ENCODE measurements at regions not wholly inside any gene's neighbourhood (a gene's known extent, or its start where the extent isn't known, plus 50 kb on each side); places are given as distances from the start of the nearest gene placed in this dataset.

DNA sequence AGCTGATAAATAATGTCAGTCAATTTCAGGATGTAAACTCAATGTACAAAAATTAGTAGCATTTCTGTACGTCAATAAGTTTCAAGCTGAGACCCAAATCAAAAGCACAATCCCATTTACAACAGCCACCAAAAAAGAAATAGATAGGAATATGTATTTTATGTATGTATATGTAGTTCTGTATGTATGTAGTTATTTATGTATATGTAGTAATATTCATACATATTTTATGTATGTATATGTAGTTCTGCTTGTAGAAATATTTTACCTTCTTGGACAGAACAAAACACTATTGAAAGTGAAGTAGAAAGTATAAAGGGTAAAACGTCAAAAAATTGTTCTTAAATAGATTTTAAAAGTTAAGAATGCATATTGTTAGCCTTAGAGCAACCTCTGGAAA is 591.0 kb upstream of the SETBP1 start:
- TF ChIP-seq POLR2A (IDR thresholded peaks at IDR 0.05; ENCODE audit: low read depth) (no peak), EP300 (IDR thresholded peaks at IDR 0.05) (no peak), POLR2AphosphoS5 (IDR thresholded peaks at IDR 0.05) (no peak)
- TF ChIP-seq, protein P1, sequence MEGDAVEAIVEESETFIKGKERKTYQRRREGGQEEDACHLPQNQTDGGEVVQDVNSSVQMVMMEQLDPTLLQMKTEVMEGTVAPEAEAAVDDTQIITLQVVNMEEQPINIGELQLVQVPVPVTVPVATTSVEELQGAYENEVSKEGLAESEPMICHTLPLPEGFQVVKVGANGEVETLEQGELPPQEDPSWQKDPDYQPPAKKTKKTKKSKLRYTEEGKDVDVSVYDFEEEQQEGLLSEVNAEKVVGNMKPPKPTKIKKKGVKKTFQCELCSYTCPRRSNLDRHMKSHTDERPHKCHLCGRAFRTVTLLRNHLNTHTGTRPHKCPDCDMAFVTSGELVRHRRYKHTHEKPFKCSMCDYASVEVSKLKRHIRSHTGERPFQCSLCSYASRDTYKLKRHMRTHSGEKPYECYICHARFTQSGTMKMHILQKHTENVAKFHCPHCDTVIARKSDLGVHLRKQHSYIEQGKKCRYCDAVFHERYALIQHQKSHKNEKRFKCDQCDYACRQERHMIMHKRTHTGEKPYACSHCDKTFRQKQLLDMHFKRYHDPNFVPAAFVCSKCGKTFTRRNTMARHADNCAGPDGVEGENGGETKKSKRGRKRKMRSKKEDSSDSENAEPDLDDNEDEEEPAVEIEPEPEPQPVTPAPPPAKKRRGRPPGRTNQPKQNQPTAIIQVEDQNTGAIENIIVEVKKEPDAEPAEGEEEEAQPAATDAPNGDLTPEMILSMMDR (IDR thresholded peaks at IDR 0.05) = no peak
